ENCODE measurements at regions not wholly inside any gene's neighbourhood (a gene's known extent, or its start where the extent isn't known, plus 50 kb on each side); places are given as distances from the start of the nearest gene placed in this dataset.

- TF ChIP-seq, protein P1, sequence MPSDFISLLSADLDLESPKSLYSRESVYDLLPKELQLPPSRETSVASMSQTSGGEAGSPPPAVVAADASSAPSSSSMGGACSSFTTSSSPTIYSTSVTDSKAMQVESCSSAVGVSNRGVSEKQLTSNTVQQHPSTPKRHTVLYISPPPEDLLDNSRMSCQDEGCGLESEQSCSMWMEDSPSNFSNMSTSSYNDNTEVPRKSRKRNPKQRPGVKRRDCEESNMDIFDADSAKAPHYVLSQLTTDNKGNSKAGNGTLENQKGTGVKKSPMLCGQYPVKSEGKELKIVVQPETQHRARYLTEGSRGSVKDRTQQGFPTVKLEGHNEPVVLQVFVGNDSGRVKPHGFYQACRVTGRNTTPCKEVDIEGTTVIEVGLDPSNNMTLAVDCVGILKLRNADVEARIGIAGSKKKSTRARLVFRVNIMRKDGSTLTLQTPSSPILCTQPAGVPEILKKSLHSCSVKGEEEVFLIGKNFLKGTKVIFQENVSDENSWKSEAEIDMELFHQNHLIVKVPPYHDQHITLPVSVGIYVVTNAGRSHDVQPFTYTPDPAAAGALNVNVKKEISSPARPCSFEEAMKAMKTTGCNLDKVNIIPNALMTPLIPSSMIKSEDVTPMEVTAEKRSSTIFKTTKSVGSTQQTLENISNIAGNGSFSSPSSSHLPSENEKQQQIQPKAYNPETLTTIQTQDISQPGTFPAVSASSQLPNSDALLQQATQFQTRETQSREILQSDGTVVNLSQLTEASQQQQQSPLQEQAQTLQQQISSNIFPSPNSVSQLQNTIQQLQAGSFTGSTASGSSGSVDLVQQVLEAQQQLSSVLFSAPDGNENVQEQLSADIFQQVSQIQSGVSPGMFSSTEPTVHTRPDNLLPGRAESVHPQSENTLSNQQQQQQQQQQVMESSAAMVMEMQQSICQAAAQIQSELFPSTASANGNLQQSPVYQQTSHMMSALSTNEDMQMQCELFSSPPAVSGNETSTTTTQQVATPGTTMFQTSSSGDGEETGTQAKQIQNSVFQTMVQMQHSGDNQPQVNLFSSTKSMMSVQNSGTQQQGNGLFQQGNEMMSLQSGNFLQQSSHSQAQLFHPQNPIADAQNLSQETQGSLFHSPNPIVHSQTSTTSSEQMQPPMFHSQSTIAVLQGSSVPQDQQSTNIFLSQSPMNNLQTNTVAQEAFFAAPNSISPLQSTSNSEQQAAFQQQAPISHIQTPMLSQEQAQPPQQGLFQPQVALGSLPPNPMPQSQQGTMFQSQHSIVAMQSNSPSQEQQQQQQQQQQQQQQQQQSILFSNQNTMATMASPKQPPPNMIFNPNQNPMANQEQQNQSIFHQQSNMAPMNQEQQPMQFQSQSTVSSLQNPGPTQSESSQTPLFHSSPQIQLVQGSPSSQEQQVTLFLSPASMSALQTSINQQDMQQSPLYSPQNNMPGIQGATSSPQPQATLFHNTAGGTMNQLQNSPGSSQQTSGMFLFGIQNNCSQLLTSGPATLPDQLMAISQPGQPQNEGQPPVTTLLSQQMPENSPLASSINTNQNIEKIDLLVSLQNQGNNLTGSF (CRISPR knock-in tag; IDR thresholded peaks at IDR 0.05) = no peak
- TF ChIP-seq HHEX (CRISPR knock-in tag; IDR thresholded peaks at IDR 0.05) (no peak), ZNF674 (CRISPR knock-in tag; IDR thresholded peaks at IDR 0.05; ENCODE audit: low read depth) (no peak), ZNF160 (CRISPR knock-in tag; IDR thresholded peaks at IDR 0.05) (no peak), NFIC (IDR thresholded peaks at IDR 0.05; ENCODE audit: low read length) (0 out of 2 replicates have a peak, but pooled peaks have one; percentile 43), PHB2 (IDR thresholded peaks at IDR 0.05; ENCODE audit: partially characterized antibody) (no peak), SOX5 (CRISPR knock-in tag; IDR thresholded peaks at IDR 0.05; ENCODE audit: borderline replicate concordance) (peak; percentile 83), PLRG1 (conservative IDR thresholded peaks at IDR 0.05) (no peak), MAFF (IDR thresholded peaks at IDR 0.05; ENCODE audit: low read depth, low read length) (peak; percentile 48), CENPT (CRISPR knock-in tag; IDR thresholded peaks at IDR 0.05; ENCODE audit: low read depth) (no peak), ATF1 (CRISPR knock-in tag; IDR thresholded peaks at IDR 0.05) (peak; percentile 52; the same call in 1 of the 2 replicates), SAFB2 (CRISPR knock-in tag; IDR thresholded peaks at IDR 0.05; ENCODE audit: borderline replicate concordance, low read depth) (peak; percentile 29; the same call in 1 of the 2 replicates), ZNF790 (CRISPR knock-in tag; IDR thresholded peaks at IDR 0.05; ENCODE audit: borderline replicate concordance) (no peak), ZNF773 (CRISPR knock-in tag; IDR thresholded peaks at IDR 0.05; ENCODE audit: borderline replicate concordance) (no peak), ZNF333 (CRISPR knock-in tag; IDR thresholded peaks at IDR 0.05; ENCODE audit: borderline replicate concordance) (no peak), ZNF749 (CRISPR knock-in tag; IDR thresholded peaks at IDR 0.05; ENCODE audit: borderline replicate concordance) (no peak; the same call in 1 of the 2 replicates), ZFX (CRISPR knock-in tag; IDR thresholded peaks at IDR 0.05; ENCODE audit: low read depth) (peak; percentile 34; the same call in 1 of the 2 replicates), ZSCAN31 (CRISPR knock-in tag; IDR thresholded peaks at IDR 0.05; ENCODE audit: low read depth) (no peak; the same call in 1 of the 2 replicates), ATF7-NPFF (CRISPR knock-in tag; IDR thresholded peaks at IDR 0.05; ENCODE audit: low read depth) (peak; percentile 58; the same call in 1 of the 2 replicates), KDM5A (IDR thresholded peaks at IDR 0.05; ENCODE audit: borderline replicate concordance, low read length) (no peak), ZBTB44 (CRISPR knock-in tag; IDR thresholded peaks at IDR 0.05) (0 out of 2 replicates have a peak, but pooled peaks have one; percentile 15)
- TF ChIP-seq, protein P2, sequence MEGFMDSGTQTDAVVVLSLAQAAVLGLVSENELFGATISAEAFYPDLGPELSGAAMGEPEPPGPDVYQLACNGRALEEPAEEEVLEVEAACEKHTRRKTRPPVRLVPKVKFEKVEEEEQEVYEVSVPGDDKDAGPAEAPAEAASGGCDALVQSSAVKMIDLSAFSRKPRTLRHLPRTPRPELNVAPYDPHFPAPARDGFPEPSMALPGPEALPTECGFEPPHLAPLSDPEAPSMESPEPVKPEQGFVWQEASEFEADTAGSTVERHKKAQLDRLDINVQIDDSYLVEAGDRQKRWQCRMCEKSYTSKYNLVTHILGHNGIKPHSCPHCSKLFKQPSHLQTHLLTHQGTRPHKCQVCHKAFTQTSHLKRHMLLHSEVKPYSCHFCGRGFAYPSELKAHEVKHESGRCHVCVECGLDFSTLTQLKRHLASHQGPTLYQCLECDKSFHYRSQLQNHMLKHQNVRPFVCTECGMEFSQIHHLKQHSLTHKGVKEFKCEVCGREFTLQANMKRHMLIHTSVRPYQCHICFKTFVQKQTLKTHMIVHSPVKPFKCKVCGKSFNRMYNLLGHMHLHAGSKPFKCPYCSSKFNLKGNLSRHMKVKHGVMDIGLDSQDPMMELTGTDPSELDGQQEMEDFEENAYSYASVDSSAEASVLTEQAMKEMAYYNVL (CRISPR knock-in tag; IDR thresholded peaks at IDR 0.05; ENCODE audit: borderline replicate concordance) = no peak; the same call in 1 of the 2 replicates
These were observed 100.7 kb upstream of the SLC25A33 start (continued) for GRCh38 chr1:9438431-9439073.
